ENCODE measurements at regions not wholly inside any gene's neighbourhood (a gene's known extent, or its start where the extent isn't known, plus 50 kb on each side); places are given as distances from the start of the nearest gene placed in this dataset.
"Not testable (repeated sequence)": the region's sequence is repeated elsewhere in the genome, so short reads cannot be mapped to it uniquely, and the experiment has no call there.

DNA sequence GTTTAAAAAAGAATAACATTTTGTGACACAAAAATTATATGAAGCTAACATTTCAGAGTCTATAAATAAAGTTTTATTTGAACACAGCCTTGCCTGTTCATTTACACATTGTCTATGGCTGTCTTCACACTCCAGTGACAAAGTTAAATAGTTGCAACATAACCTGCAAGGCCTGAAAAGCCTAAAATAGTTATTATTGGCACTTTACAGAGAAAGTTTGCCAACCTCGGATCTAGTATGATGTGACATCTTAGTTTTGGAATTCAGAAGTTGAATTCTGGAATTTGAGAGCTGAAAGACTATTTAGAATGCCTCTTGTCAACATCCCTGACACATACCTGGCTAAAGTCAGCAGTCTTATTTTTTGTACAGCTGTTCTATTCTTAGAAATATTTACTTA, 68.3 kb downstream of the DYRK2 start:
- no peak for DNase-seq (ENCODE audit: low read depth, low spot score)

DNA sequence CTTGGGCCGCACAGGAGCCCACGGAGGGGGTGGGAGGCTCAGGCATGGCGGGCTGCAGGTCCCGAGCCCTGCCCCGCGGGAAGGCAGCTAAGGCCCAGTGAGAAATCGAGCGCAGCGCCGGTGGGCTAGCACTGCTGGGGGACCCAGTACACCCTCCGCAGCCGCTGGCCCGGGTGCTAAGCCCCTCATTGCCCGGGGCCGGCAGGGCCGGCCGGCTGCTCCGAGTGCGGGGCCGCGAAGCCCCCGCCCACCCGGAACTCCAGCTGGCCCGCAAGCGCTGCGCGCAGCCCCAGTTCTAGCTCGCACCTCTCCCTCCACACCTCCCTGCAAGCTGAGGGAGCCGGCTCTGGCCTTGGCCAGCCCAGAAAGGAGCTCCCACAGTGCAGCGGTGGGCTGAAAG, 70.8 kb downstream of the DYRK2 start:
- not testable (repeated sequence) for DNase-seq (ENCODE audit: low read depth, low spot score)

DNA sequence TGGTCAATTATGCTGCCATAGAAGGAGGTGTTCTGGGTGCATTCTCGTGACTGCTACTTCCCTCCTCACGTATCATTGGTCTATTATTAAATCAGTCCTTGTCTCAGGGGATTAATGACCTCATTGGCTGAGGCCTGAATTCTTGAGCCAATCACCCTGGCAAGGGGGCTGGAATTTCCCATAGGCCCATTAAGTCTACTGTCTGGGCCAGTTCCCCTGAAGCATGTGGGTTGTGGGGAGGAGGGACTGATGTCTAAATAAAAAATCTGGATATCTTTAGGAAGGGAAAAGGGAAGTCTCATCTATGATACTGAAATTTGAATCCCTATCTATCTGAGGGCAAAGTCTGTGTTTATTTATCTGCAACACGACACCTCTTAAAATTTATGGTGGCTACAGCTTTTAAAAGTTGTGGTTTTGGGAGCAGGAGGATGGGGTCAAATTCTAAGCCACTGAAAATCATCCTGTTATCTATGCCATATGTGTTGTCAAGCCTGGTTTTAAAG, 71.9 kb downstream of the DYRK2 start:
- DNase-seq (ENCODE audit: low read depth, low spot score) = no peak

DNA sequence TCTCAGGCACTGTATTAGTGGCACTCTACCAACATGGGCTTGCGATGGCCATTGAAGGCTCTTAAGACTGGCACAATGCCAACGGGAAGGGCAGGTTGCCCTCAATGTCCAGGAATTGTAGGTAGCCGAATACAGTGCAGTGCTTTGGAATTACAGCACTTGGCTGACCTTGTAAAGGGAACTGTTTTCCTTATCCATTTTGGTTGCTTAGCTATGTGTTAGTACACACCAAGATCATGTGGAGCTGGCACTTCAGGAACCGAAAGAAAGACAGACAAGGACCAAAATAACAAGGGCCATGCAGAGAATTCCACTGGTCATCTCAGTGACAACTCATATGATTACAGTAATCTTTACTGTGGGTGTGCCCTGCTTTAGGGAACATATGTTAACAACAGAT, 72.7 kb downstream of the DYRK2 start:
- no peak for DNase-seq (ENCODE audit: low read depth, low spot score)

DNA sequence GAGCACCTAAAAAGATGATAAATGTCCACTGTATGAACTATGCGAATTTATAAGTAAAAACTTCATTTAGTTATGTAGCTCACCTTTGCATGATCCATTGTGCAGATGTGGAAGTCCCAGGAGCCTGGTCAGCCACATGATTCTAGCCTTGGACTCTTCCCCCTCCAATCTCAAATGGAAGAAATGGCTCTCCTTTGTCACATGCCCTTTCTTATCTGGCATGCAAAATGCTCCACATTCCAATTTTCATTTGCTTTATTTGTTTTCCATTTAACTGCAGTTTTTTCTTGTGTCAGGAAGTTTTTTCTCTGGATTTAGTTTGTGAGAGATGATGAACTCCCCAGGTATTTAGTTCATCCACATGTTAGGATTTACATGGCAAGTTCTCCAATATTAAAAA, 73.8 kb downstream of the DYRK2 start:
- DNase-seq (ENCODE audit: low read depth, low spot score) = no peak

DNA sequence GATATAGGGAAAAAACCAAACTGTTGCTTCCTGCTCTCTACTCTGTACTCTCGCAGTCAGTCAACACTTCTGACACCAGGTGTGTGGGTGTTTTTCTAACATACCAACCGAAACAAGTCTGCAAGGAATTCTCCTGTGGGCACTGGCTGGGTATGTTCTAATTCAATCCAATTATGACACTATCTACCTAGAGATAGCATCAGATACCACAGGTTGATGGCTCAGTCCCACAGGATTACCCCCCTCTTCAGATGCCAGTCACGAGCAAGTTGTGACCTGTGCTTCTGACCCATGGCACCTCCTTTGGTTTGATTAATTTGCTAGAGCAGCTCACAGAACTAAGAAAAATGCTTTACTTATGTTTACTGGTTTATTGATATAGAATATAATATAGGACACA, 78.3 kb downstream of the DYRK2 start:
- no peak for DNase-seq (ENCODE audit: low read depth, low spot score)

DNA sequence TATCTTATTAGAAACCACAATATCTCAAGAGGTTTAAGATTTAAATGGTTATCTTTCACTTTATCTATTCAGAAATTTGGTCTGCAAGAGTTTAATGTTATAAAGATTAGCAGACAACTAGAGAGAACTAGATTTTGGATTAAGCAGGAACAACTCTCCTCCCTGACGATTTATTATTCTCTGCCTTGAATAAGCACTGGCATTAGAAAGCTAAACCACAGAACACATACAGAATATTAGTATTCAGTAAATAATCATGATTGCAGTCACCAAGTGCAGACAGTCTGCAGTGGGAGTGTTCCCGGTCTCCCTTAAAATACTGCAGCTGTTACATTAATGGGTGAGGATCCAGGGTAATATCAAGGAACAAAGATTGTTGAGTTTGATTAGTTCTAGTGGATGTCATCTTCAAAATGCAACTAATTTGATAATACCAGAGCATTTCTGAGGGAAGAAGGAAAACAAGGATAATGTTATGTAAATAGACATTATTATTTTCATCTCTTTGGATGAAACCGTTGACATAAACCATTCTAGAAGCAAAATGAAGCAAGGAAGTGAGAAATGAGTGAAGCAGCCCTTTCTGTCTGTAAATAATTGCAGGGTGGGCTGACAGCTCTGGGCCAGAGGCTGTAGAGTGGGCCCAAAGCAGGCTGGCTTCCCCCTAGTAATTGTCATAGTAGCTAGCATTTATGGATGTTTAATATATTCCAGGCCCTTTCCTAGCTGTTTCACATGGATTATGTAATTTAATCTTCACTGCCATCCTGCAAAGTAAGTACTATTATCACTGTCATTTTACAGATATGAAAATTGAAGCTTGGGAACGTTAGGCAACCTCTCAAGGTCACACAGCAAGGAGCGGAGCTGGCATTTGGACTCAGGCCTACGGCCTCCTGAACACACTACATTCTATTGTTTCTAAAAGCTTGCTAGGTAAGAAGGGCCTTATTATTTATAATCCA, 79.4 kb downstream of the DYRK2 start:
- DNase-seq (ENCODE audit: low read depth, low spot score) = no peak

DNA sequence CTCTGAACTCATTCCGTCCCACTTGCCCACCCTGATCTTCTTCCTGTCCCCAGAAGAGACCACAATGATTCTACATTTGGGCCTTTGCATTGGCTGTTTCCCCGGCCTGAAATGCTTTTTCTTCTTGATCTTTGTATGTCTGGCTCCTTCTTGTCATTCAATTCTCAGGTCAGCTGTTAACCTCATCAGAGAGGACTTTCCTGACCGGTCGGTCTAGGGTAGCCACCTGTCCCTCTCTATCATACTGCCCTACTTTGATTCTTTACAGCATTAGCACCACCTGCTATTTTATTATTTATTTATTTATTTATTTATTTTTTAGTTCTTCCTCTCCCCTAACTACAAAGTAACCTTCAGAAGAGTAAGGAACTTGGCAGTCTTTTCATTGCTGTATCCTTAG, 84.3 kb downstream of the DYRK2 start:
- no peak for DNase-seq (ENCODE audit: low read depth, low spot score)

DNA sequence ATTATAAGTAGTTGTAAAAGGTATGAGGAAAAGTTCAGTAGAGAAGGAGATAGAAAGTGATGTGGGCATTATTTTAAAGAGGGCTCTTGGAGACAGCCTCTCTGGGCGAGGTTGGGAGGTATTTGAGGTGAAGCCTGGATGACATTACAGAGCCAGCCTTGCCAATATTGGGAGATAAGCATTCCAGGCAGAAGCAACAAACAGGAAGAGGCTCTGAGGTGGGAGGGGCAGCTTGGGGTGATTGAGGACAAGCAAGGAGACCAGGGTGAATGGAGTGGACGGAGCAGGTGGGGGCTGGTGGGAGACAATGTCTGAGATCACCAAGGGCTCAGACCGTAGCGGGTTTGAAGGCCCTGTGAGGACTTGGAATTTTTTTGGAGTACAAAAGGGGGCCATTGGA, 87.3 kb downstream of the DYRK2 start:
- DNase-seq (ENCODE audit: low read depth, low spot score) = no peak

DNA sequence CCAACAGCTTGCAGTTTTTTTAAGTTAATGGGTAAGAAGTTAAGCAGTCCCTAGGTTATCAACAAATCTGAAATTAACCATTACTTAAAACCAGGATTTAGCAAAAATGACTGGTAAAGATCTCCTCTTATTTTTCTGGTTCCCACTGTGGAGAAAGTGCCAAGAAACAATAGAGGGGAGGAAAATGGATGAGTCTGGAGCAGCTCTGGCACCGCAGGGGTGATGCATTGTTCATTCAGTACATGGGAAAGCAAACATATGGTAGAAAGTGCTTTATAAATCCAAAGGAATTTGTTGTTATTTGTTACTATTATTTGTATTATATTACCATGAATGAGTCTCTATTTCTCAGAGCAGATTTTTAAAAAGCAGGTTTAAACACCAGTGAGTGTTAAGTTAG, 92.2 kb downstream of the DYRK2 start:
- no peak for DNase-seq (ENCODE audit: low read depth, low spot score)

DNA sequence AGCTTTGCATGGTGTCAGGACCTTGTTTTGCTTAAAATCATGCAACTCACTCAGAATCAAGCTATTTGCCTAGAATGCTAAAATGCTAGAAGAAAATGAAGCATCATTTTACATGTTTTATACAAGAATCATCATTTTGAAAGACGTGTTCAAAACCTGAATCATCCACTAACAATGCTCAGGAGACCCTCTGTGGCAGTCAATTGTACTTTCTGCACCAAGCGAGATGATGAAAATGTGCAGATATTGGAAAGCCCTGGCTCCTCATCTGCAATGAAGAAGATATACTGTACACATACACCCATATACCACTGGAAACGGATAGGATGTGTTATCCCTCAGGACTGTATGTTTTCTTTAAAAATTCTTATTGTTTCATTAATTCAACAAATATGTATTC, 92.7 kb downstream of the DYRK2 start:
- DNase-seq (ENCODE audit: low read depth, low spot score) = no peak

DNA sequence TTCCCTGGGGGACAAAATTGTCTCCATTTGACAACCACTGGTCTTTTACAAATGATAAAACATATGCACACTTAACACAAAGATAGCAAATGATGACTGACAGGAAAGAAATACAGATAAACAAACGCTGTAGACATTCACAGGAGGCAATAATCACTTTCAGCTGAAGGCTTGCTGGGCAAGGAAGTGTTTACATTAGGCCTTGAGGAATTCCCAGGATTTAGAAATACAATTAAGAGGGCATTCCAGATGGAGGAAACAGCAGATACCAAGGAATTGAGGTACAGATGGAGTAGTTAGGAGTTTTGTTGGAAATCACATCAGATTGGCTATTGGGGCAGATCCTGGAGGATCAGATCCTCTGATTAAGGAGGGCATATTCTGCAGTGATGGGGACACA, 93.9 kb downstream of the DYRK2 start:
- no peak for DNase-seq (ENCODE audit: low read depth, low spot score)

DNA sequence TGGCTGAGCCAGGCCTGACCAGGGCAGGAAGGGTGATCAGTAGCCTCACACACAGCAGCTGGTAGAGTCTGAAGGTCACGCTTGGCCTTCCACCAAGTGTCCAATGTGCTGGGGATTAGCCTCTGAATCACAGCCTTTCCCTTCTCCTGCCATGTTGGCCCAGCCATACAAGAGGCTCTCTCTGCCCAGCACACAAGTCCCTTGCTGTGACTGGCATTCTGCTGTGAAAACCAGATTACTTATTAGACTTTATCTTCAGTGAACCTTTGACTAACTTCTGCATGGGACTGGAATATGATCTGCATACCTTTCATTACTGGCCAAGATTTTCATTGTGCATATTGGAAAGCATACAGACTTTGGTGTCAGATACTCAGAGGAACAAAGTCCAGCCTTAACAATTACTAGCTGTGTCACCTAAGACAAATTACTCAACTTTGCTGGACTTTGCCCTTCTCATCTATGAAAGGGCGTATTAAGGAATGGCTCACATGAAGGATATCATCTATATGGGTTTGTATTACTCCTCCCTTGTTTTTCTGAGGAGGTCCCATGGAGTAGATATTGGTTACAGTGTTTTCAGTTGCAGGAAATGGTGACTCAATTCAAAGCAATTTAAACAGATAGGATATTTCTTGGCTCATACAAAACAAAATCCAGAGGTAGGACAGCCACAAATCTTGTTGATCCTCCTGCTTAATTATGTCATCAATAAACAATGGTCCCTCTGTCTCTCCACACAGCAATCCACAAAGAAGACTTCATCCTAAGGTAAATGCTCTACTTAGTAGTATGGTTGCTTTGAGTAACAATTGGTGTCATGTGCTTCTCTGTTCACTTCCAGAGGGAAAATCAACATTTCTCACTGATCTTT, 99.6 kb downstream of the DYRK2 start:
- no peak for DNase-seq (ENCODE audit: low read depth, low spot score)

DNA sequence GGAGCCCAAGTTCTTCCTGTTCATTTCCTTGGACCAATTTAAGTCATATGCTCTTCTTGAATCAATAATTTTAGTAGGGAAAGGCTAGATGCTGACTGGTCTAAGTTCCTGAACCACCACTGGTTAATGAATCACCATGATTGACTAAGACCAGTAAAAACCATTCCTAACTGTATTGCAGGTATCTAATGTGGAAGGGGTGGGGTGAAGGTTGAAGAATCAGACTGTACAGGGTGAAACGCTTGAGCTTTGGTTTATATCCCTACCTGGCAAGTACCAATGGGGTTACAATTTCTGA, 100.1 kb downstream of the DYRK2 start:
- DNase-seq (ENCODE audit: low read depth, low spot score) = no peak

DNA sequence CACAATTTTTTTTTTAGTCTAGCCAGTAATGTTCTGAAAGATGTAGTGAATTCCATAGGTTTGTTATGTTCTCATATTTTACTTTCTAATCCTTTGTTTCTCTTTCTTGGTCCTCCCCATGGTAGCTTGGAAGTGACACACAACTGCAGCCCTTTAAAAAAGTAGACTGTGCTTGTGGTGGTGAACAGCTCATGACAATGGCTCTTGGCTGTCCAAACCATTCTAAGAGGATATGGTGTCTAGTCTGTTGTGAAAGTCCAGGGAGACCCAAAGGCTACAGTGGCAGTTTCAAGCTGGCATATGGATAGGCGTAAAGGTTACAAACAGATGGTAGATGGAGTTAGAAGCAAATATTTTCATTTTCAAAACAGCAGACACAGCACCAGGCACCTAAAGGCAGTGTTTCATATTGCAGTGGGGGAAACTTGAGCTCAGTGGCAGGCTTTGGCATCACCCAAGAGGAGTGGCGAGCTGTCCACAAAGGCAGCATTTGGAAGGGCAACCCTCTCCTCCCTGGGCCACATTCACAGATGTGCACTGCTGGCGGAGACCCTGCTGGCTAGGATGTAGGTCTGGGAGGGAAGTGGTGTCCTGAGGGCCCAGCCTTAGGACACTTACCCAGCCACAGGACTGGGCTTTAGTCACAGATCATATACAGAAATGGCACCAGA, 102.1 kb downstream of the DYRK2 start:
- no peak for DNase-seq (ENCODE audit: low read depth, low spot score)

DNA sequence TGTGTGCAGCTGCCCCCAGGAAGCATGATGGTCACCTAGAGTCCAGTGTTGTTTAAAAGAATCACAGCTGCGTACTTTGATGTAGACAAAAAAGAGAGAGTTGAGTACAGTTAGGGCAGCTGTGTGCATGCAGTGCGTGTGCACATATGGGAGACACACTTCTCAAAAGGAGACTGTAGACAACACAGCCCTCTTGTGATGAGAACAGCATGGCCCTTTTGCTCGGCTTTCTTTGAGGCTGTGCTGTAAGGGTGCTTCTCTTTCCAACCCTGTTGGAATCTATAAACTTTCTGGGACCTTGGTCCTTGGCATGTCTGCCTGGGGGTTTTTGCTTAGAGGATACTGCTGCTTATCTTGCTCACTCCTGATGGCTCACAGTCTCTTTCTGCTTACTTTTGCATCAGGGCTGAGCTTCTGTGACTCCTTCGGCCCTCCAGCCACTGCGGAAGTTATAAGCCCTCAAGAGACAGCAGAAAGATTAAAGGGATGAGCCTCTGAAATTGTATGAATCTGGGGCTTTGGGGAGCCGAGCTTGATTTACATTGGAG, 102.9 kb downstream of the DYRK2 start:
- peak; percentile 38 for DNase-seq (ENCODE audit: low read depth, low spot score)

DNA sequence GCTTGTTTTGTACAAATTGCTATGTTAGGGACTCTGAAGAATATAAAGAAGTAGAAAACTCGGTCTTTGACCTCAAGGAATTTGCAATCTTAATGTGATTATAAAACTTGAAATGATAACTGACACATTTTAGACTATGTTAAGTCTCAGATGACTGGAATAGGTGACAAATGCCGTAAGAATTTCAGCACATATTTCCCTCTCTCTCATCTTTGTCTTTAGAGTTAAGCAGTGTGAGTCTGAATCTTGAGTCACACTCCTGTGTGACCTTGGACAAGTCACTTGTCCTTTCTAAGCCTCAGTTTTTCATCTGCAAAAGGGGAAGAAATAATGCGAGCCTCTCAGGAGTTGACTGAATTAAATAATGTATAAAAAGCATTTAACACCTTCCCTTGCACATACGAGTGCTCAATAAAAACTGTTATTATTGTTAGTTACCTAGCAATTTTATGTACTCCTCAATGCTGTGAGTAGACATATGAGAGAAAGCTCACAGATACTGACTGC, 103.7 kb downstream of the DYRK2 start:
- no peak for DNase-seq (ENCODE audit: low read depth, low spot score)

DNA sequence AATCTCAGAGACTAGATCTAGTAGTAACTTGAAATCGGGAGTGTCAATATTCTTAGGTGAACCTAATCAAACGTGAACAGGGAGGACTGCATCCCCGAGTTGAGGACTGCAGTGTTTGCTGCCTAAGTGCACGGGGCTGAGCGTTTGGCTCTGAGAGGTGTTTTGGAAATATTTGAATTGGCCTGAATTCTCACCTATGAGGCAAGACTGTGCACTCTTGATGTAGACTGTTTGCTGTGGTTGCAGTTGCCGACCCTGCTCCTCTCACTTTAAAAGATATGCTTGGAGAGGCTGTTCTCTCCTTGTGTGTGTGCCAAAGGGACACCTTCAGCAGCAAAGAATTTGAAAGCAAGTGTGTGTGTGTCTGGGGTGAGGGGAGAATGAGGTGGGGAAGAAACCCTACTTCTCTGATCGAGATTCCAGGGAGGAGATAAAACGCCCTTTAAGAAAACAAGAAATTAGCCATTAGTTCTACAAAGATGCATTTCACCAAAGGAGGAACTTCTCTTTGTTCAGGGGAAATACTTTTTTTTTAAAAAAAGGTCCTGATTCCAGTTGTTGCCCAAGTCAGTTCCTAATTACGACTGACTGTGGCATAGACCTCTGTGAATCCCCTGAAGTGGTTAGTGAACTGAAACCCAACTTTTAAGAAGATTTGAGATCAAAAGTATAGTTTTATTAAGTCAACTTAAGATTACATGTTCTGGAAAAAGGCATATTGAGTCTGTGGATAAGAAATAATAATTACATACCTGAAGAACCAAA, 106.6 kb downstream of the DYRK2 start:
- no peak for DNase-seq (ENCODE audit: low read depth, low spot score)

DNA sequence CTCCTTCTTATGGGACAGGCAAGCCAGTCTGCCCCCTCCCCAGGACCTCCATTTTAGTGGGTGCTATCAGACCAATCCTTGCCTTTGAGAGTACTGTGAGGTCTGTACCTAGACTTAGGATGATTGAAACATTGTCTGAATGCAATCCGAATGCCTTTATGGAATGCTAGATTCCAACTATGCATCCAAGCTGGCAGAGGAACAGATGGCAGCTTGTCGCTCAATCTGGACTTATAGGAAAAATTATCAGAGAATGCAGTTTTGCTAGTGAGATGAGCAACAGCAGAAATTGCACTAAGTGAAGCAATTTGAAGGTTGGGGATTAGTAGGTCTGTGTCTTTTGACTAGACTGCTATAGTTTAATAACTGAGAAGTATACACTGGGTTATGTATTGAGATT, 109.1 kb downstream of the DYRK2 start:
- DNase-seq (ENCODE audit: low read depth, low spot score) = no peak

DNA sequence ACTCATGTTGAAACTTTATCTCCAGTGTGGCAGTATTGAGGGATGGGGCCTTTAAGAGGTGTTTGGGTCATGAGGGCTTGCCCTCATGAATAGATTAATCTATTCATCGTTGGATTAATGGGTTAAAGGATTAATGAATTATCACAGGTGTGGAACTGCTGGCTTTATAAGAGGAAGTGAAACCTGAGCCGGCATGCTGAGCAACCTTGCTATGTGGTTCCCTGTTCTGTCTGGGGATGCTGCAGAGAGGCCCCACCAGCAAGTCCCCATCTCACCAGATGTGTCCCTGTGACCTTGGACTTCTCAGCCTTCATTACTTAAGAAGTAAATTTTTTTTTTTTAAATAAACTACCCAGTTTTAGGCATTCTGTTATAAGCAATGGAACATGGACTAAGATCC, 109.6 kb downstream of the DYRK2 start:
- no peak for DNase-seq (ENCODE audit: low read depth, low spot score)

DNA sequence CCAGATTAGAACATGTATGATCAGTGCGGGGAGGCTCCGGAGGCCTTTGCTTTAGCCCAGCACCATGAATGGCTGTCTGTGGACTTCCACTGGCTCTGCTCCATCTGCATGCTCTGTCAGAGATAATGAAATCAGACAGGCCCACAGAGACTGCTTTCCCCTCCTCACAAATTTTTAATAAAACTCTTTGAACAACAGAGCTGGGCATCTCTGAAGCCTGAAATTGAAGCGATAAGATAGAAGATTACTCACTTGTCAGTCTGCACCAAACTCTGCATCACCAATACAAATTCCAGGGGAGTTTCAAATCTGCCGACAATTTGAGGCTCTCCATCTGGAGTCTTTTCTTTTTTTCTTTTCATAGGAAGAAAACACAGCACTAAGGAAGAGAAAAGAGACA, 110.0 kb downstream of the DYRK2 start:
- DNase-seq (ENCODE audit: low read depth, low spot score) = no peak
